ENCODE measurements at regions not wholly inside any gene's neighbourhood (a gene's known extent, or its start where the extent isn't known, plus 50 kb on each side); places are given as distances from the start of the nearest gene placed in this dataset.

- no peak for DNase-seq (ENCODE audit: low spot score)
- Mint-ChIP-seq H3K4me3 (ENCODE audit: unreplicated experiment) (no peak overlapping the region), H3K9me3 (ENCODE audit: low read depth) (peaks cover 12% of the 10 kb centered on the region), H3K27me3 (ENCODE audit: low read depth) (peaks cover 12% of the 10 kb centered on the region), H3K4me1 (ENCODE audit: low read depth) (peaks cover 13% of the 10 kb centered on the region), H3K27ac (ENCODE audit: unreplicated experiment) (no peak overlapping the region), H3K36me3 (ENCODE audit: low read depth) (peaks cover 2% of the 10 kb centered on the region)
- no peak for TF ChIP-seq CTCF (IDR thresholded peaks at IDR 0.05)
Measured at GRCh38 chr2:240205772-240206171, 65.3 kb upstream of the OTOS start.

GRCh38 chr2:240206630-240207029, 66.2 kb upstream of the OTOS start:
- no peak for DNase-seq (ENCODE audit: low spot score)
- Mint-ChIP-seq H3K27ac (ENCODE audit: unreplicated experiment) (no peak overlapping the region), H3K36me3 (ENCODE audit: low read depth) (peaks cover 2% of the 10 kb centered on the region), H3K9me3 (ENCODE audit: low read depth) (peaks cover 12% of the 10 kb centered on the region), H3K4me3 (ENCODE audit: unreplicated experiment) (no peak overlapping the region), H3K4me1 (ENCODE audit: low read depth) (peaks cover 13% of the 10 kb centered on the region), H3K27me3 (ENCODE audit: low read depth) (peaks cover 7% of the 10 kb centered on the region)
- TF ChIP-seq CTCF (IDR thresholded peaks at IDR 0.05), result no peak

GRCh38 chr2:240207661-240208060, 67.2 kb upstream of the OTOS start:
- peaks cover 7% of the 10 kb centered on the region for H3K27me3 Mint-ChIP-seq (ENCODE audit: low read depth)
- peaks cover 13% of the 10 kb centered on the region for H3K4me1 Mint-ChIP-seq (ENCODE audit: low read depth)
- H3K27ac Mint-ChIP-seq (ENCODE audit: unreplicated experiment), result no peak overlapping the region
- H3K4me3 Mint-ChIP-seq (ENCODE audit: unreplicated experiment), result no peak overlapping the region
- H3K9me3 Mint-ChIP-seq (ENCODE audit: low read depth), result peaks cover 12% of the 10 kb centered on the region
- DNase-seq (ENCODE audit: low spot score), result no peak
- peaks cover 2% of the 10 kb centered on the region for H3K36me3 Mint-ChIP-seq (ENCODE audit: low read depth)
- no peak for TF ChIP-seq CTCF (IDR thresholded peaks at IDR 0.05)

GRCh38 chr2:240208096-240208495, 67.6 kb upstream of the OTOS start:
- Mint-ChIP-seq H3K9me3 (ENCODE audit: low read depth) (peaks cover 12% of the 10 kb centered on the region), H3K4me3 (ENCODE audit: unreplicated experiment) (no peak overlapping the region), H3K36me3 (ENCODE audit: low read depth) (peaks cover 2% of the 10 kb centered on the region), H3K27me3 (ENCODE audit: low read depth) (peaks cover 5% of the 10 kb centered on the region), H3K4me1 (ENCODE audit: low read depth) (peaks cover 13% of the 10 kb centered on the region), H3K27ac (ENCODE audit: unreplicated experiment) (no peak overlapping the region)
- no peak for DNase-seq (ENCODE audit: low spot score)
- no peak for TF ChIP-seq CTCF (IDR thresholded peaks at IDR 0.05)

GRCh38 chr2:240208631-240209211, 68.3 kb upstream of the OTOS start:
- Mint-ChIP-seq H3K4me1 (ENCODE audit: low read depth) (peaks cover 13% of the 10 kb centered on the region), H3K27ac (ENCODE audit: unreplicated experiment) (no peak overlapping the region), H3K36me3 (ENCODE audit: low read depth) (peaks cover 2% of the 10 kb centered on the region), H3K9me3 (ENCODE audit: low read depth) (peaks cover 12% of the 10 kb centered on the region), H3K27me3 (ENCODE audit: low read depth) (peaks cover 3% of the 10 kb centered on the region), H3K4me3 (ENCODE audit: unreplicated experiment) (no peak overlapping the region)
- TF ChIP-seq CTCF (IDR thresholded peaks at IDR 0.05), result no peak
- DNase-seq (ENCODE audit: low spot score), result no peak
